Astrocyte (in vitro differentiated cells and primary cell): ENCODE measurements at regions not wholly inside any gene's neighbourhood (a gene's known extent, or its start where the extent isn't known, plus 50 kb on each side); places are given as distances from the start of the nearest gene placed in this dataset.

Experiments
- DNase-seq: peaks from one replicate; pipeline ENCODE4 v3.0.0-alpha.2; 2010; ENCODE audit warnings: low read depth
- FAIRE-seq: peaks from 2 replicates; lab custom pipeline; 2011; peaks lifted over from hg19 to GRCh38; lab: Jason Lieb, UNC
- H2AFZ ChIP-seq: 2 replicates; pipeline ENCODE4 v1.6.0; 2012; ENCODE audit warnings: low read depth, low read length, inconsistent platforms
- H3K27ac ChIP-seq: 2 replicates; pipeline ENCODE4 v1.5.1; 2011; ENCODE audit warnings: low read depth, low read length, inconsistent platforms
- H3K27me3 ChIP-seq: 2 replicates; pipeline ENCODE4 v1.6.0; 2011; ENCODE audit warnings: low read length, inconsistent platforms; ENCODE audit not compliant: insufficient read depth
- H3K36me3 ChIP-seq: 2 replicates; pipeline ENCODE4 v1.5.1; 2011; ENCODE audit warnings: low read length, inconsistent platforms; ENCODE audit not compliant: insufficient read depth
- H3K4me1 ChIP-seq: 2 replicates; pipeline ENCODE4 v1.5.1; 2011; ENCODE audit warnings: low read length, inconsistent platforms; ENCODE audit not compliant: insufficient read depth
- H3K4me2 ChIP-seq: 2 replicates; pipeline ENCODE4 v1.6.0; 2012; ENCODE audit warnings: low read length, inconsistent platforms
- H3K4me3 ChIP-seq: 2 replicates; pipeline ENCODE4 v1.5.1; 2011; ENCODE audit warnings: low read depth, mild to moderate bottlenecking, low read length, inconsistent platforms; ENCODE audit not compliant: insufficient read depth
- H3K79me2 ChIP-seq: 2 replicates; pipeline ENCODE4 v1.6.0; 2012; ENCODE audit warnings: mild to moderate bottlenecking, low read length, inconsistent platforms; ENCODE audit not compliant: insufficient read depth
- H3K9ac ChIP-seq: 2 replicates; pipeline ENCODE4 v1.6.0; 2012; ENCODE audit warnings: mild to moderate bottlenecking, low read length, inconsistent platforms
- H3K9me3 ChIP-seq: 2 replicates; pipeline ENCODE4 v1.5.1; 2012; ENCODE audit warnings: low read depth, mild to moderate bottlenecking, low read length, inconsistent platforms; ENCODE audit not compliant: insufficient read depth
- H4K20me1 ChIP-seq: 2 replicates; pipeline ENCODE4 v1.6.0; 2012; ENCODE audit warnings: low read length, inconsistent platforms; ENCODE audit not compliant: insufficient read depth
- H3K27ac Mint-ChIP-seq: one replicate; pipeline ENCODE4 v1.8.0; 2021; ENCODE audit warnings: mild to moderate bottlenecking, mixed read lengths; ENCODE audit not compliant: unreplicated experiment
- H3K27me3 Mint-ChIP-seq: one replicate; pipeline ENCODE4 v1.8.0; 2021; ENCODE audit warnings: low read depth, mixed read lengths; ENCODE audit not compliant: unreplicated experiment
- H3K36me3 Mint-ChIP-seq: one replicate; pipeline ENCODE4 v1.8.0; 2021; ENCODE audit warnings: low read depth, mixed read lengths; ENCODE audit not compliant: unreplicated experiment
- H3K4me1 Mint-ChIP-seq: one replicate; pipeline ENCODE4 v1.8.0; 2021; ENCODE audit warnings: low read depth, mixed read lengths; ENCODE audit not compliant: unreplicated experiment
- H3K4me3 Mint-ChIP-seq: one replicate; pipeline ENCODE4 v1.8.0; 2021; ENCODE audit warnings: mild to moderate bottlenecking, moderate library complexity, mixed read lengths; ENCODE audit not compliant: unreplicated experiment
- H3K9me3 Mint-ChIP-seq: one replicate; pipeline ENCODE4 v1.8.0; 2021; ENCODE audit warnings: mild to moderate bottlenecking, mixed read lengths; ENCODE audit not compliant: unreplicated experiment
- EZH2 ChIP-seq: IDR thresholded peaks from 2 replicates; pipeline ENCODE4 v1.6.1; 2012; ENCODE audit warnings: mild to moderate bottlenecking, low read length, inconsistent platforms; ENCODE audit not compliant: insufficient read depth
- TF ChIP-seq, protein P1 (sequence below): IDR thresholded peaks from 2 replicates; pipeline ENCODE4 v1.5.1; 2011; ENCODE audit warnings: low read depth, mild to moderate bottlenecking, inconsistent platforms, low read length, moderate library complexity; ENCODE audit not compliant: insufficient read depth

DNA sequence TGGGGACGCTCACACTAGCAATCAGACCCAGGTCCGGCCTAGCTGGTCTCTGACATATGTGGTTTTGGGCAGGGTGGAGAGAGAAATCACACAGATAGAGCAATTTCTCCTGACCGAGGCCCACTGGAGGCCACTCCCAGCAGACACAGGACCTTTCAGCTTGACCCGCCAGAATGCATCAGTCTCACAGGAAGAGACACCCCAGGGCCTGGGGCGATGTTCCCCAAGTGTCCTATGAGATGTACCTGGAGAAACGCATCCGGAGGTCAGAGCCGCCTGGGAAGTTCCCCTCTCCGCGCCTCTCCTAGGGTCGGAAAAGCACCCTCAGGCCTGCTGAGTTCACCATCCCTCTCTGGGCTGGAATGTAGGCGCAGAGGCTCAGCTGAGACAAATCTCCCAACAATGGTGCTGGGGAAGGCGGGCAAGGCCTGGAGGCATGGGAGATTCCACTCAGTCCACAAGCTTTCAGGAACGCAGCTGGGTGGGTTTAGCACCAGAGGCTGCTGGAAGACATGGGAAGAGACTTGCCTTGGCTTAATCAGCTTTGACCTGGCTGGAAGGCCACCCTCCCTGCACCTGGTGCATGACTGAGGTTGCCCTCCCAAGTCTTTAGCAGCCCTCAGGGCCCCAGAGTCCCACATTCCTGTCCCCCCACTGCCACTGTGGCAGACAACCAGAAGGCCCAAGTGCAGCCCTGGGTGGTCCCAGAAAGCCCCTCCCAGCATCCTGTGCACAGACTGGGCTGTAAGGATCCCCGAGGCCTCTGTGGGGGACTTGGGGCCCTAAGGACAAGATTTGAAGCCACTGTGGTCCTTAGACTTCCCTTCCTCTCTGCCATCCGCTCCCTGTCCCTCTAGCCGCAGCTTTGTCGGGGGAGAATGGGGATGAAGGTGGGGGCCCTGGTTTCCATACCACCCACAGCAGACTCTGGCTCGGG lies 57.5 kb downstream of the RTL6 start:
- Histone ChIP-seq H3K9me3 (no peaks in the 10 kb centered on the region), H3K79me2 (no peaks in the 10 kb centered on the region), H3K4me2 (no peak overlapping the region), H3K4me3 (no peak overlapping the region), H3K9ac (no peak overlapping the region), H3K27me3 (no peaks in the 10 kb centered on the region), H4K20me1 (no peaks in the 10 kb centered on the region), H3K27ac (no peak overlapping the region), H3K4me1 (peaks cover 8% of the 10 kb centered on the region), H3K36me3 (no peaks in the 10 kb centered on the region), H2AFZ (no peak overlapping the region)
- H3K9me3 Mint-ChIP-seq, result peaks cover 1% of the 10 kb centered on the region
- no peak for DNase-seq
- H3K36me3 Mint-ChIP-seq, result no peaks in the 10 kb centered on the region
- TF ChIP-seq, protein P1, sequence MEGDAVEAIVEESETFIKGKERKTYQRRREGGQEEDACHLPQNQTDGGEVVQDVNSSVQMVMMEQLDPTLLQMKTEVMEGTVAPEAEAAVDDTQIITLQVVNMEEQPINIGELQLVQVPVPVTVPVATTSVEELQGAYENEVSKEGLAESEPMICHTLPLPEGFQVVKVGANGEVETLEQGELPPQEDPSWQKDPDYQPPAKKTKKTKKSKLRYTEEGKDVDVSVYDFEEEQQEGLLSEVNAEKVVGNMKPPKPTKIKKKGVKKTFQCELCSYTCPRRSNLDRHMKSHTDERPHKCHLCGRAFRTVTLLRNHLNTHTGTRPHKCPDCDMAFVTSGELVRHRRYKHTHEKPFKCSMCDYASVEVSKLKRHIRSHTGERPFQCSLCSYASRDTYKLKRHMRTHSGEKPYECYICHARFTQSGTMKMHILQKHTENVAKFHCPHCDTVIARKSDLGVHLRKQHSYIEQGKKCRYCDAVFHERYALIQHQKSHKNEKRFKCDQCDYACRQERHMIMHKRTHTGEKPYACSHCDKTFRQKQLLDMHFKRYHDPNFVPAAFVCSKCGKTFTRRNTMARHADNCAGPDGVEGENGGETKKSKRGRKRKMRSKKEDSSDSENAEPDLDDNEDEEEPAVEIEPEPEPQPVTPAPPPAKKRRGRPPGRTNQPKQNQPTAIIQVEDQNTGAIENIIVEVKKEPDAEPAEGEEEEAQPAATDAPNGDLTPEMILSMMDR, result no peak
- TF ChIP-seq EZH2, result no peak
- peaks cover 22% of the 10 kb centered on the region for H3K27me3 Mint-ChIP-seq
- no peak overlapping the region for H3K27ac Mint-ChIP-seq
- H3K4me1 Mint-ChIP-seq, result peaks cover 4% of the 10 kb centered on the region
- FAIRE-seq, result no peak
- no peak overlapping the region for H3K4me3 Mint-ChIP-seq

DNA sequence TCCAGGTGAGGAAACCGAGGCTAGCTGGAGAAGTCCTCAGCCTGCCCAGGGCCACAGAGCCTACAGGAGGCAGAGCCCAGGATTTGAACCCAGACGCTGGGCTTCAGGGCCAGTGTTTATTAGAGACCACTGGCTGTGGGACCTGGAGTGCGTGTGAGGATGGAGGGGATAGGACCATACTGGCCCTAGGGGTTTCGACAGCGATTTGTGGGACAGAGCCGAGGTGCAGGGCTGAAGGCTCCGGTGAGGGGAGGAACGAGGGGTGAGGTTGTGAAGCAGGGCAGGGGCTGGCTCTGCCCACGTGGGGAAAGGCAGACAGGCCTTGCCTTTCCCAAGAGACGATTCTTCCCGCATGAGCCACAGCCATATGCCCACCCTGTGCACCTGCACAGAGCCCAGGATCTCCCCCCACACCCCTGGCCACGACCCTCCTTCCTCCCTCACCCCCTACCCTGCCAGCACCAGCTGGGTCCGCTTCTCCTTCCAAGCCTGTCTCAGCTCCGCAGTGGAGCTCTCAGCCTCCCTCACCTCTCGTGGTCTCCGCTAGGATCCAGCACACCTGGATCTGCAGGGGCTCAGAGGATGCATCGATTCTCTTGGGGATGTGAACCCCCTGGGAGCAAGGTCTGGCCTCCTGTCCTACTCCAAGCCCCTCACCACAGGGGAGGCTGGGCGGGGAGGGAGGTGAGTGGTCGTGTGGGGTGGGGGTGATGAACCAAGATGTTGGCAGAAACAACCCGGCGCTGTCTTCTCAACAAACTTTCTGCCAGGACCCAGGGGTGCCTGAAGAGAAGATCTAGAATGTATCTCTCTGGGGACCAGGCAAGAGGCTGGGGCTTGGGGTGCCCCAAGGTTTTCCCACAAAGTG lies 58.4 kb downstream of the RTL6 start:
- Mint-ChIP-seq H3K4me3 (no peak overlapping the region), H3K4me1 (peaks cover 4% of the 10 kb centered on the region), H3K9me3 (peaks cover 1% of the 10 kb centered on the region), H3K27ac (no peak overlapping the region), H3K36me3 (no peaks in the 10 kb centered on the region), H3K27me3 (peaks cover 22% of the 10 kb centered on the region)
- Histone ChIP-seq H3K36me3 (no peaks in the 10 kb centered on the region), H3K27ac (no peak overlapping the region), H3K4me3 (no peak overlapping the region), H3K79me2 (no peaks in the 10 kb centered on the region), H3K4me1 (peaks cover 7% of the 10 kb centered on the region), H3K4me2 (no peak overlapping the region), H3K27me3 (no peaks in the 10 kb centered on the region), H3K9ac (no peak overlapping the region), H3K9me3 (no peaks in the 10 kb centered on the region), H4K20me1 (no peaks in the 10 kb centered on the region), H2AFZ (no peak overlapping the region)
- FAIRE-seq (no peak), DNase-seq (no peak)
- TF ChIP-seq, protein P1, result no peak
- no peak for TF ChIP-seq EZH2
